C4-2B (cell line): ENCODE measurements at regions not wholly inside any gene's neighbourhood (a gene's known extent, or its start where the extent isn't known, plus 50 kb on each side); places are given as distances from the start of the nearest gene placed in this dataset.

Experiments
- ZFX ChIP-seq: fragments of 450-650 bp; IDR thresholded peaks from 2 replicates; pipeline ENCODE4 v1.6.1; 2017
- TF ChIP-seq, protein P1 (sequence below): fragments of 450-650 bp; conservative IDR thresholded peaks from 2 replicates; pipeline ENCODE4 v1.5.1; 2017; ENCODE audit warnings: mild to moderate bottlenecking

DNA sequence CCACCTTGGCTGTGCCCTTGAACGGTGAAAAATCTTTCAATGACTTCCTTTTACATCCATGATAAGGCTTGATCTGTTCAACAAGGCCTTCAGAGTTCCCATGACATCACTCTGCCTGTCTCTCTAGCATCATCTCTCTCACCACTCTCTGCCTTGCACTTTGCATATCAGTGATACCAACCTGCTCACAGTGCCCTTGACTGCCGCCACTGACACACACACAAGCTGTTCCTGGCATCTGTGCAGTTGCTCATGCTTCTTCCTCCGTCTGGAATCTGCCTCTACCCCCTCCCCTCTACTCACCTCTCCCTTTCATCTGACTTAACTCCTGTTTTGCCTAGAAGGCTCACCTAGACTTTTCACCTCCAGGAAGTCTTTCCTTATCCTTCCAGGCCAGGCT is 79.1 kb upstream of the SEC11C start:
- TF ChIP-seq, protein P1, sequence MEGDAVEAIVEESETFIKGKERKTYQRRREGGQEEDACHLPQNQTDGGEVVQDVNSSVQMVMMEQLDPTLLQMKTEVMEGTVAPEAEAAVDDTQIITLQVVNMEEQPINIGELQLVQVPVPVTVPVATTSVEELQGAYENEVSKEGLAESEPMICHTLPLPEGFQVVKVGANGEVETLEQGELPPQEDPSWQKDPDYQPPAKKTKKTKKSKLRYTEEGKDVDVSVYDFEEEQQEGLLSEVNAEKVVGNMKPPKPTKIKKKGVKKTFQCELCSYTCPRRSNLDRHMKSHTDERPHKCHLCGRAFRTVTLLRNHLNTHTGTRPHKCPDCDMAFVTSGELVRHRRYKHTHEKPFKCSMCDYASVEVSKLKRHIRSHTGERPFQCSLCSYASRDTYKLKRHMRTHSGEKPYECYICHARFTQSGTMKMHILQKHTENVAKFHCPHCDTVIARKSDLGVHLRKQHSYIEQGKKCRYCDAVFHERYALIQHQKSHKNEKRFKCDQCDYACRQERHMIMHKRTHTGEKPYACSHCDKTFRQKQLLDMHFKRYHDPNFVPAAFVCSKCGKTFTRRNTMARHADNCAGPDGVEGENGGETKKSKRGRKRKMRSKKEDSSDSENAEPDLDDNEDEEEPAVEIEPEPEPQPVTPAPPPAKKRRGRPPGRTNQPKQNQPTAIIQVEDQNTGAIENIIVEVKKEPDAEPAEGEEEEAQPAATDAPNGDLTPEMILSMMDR, result no peak
- no peak for TF ChIP-seq ZFX
